Hypothalamus (tissue), 51 donors: ENCODE measurements at regions not wholly inside any gene's neighbourhood (a gene's known extent, or its start where the extent isn't known, plus 50 kb on each side); places are given as distances from the start of the nearest gene placed in this dataset.
A peak's percentile ranks its signal among the peaks of the same experiment; 100 is the strongest.
"Not testable (repeated sequence)": the region's sequence is repeated elsewhere in the genome, so short reads cannot be mapped to it uniquely, and the experiment has no call there.

Experiments used
- DNase-seq, 51 donors: peaks; one replicate each; lab custom pipeline; 2025; lab: John Stamatoyannopoulos, UW

- DNase-seq, result no peak
Observed at GRCh38 chr3:125695688-125696087, 100.4 kb upstream of the OSBPL11 start.

GRCh38 chr3:125697126-125697525, 101.8 kb upstream of the OSBPL11 start:
- DNase-seq, result not testable (repeated sequence)

- DNase-seq, result not testable (repeated sequence)
Observed at GRCh38 chr3:125697979-125698640, 102.8 kb upstream of the OSBPL11 start.

GRCh38 chr3:125715651-125716050, 120.4 kb upstream of the OSBPL11 start:
- DNase-seq, result no peak

- not testable (repeated sequence) for DNase-seq
Observed at GRCh38 chr3:125732151-125732550, 136.9 kb upstream of the OSBPL11 start.

GRCh38 chr3:125741991-125742718, 146.9 kb upstream of the OSBPL11 start:
- DNase-seq, result not testable (repeated sequence)

- DNase-seq, result peak in 2 of 51 donors; percentile 3 to 13
Observed at GRCh38 chr3:125742845-125743244, 147.5 kb upstream of the OSBPL11 start.

- DNase-seq, result not testable (repeated sequence)
Observed at GRCh38 chr3:125757050-125757449, 161.8 kb upstream of the OSBPL11 start.

GRCh38 chr3:125758641-125759130, 163.4 kb upstream of the OSBPL11 start:
- not testable (repeated sequence) for DNase-seq

GRCh38 chr3:125762601-125763000, 167.3 kb upstream of the OSBPL11 start:
- not testable (repeated sequence) for DNase-seq

GRCh38 chr3:125766285-125766826, 171.1 kb upstream of the OSBPL11 start:
- DNase-seq, result peak in 35 of 51 donors; percentile 0 to 60 (median 25)

GRCh38 chr3:125766931-125767330, 171.6 kb upstream of the OSBPL11 start:
- peak in 1 of 51 donors; percentile 1 for DNase-seq

- DNase-seq, result no peak
Observed at GRCh38 chr3:125767641-125768040, 172.3 kb upstream of the OSBPL11 start.

- not testable (repeated sequence) for DNase-seq
Observed at GRCh38 chr3:125768821-125769220, 173.5 kb upstream of the OSBPL11 start.

- not testable (repeated sequence) for DNase-seq
Observed at GRCh38 chr3:125771506-125771905, 176.2 kb upstream of the OSBPL11 start.

GRCh38 chr3:125774433-125775034, 179.2 kb upstream of the OSBPL11 start:
- DNase-seq, result not testable (repeated sequence)

- DNase-seq, result not testable (repeated sequence)
Observed at GRCh38 chr3:125775106-125775505, 179.8 kb upstream of the OSBPL11 start.

GRCh38 chr3:125775606-125776294, 180.5 kb upstream of the OSBPL11 start:
- not testable (repeated sequence) for DNase-seq

GRCh38 chr3:125779276-125779675, 184.0 kb upstream of the OSBPL11 start:
- peak in 2 of 51 donors; percentile 3 to 4 for DNase-seq

- DNase-seq, result not testable (repeated sequence)
Observed at GRCh38 chr3:125779918-125780317, 184.6 kb upstream of the OSBPL11 start.
